Astrocyte of the hippocampus (primary cell): ENCODE measurements at regions not wholly inside any gene's neighbourhood (a gene's known extent, or its start where the extent isn't known, plus 50 kb on each side); places are given as distances from the start of the nearest gene placed in this dataset.

Experiments used
- DNase-seq: peaks from one replicate; pipeline ENCODE4 v3.0.0; 2011; ENCODE audit warnings: low read depth, low spot score

- no peak for DNase-seq
These were observed 469.1 kb upstream of the ARHGEF26 start for GRCh38 chr3:153652076-153652475.

- DNase-seq = no peak
These were observed 464.1 kb upstream of the ARHGEF26 start for GRCh38 chr3:153657046-153657445.

- no peak for DNase-seq
These were observed 463.7 kb upstream of the ARHGEF26 start for GRCh38 chr3:153657461-153657860.

- DNase-seq = no peak
These were observed 463.1 kb upstream of the ARHGEF26 start for GRCh38 chr3:153658136-153658535.

GRCh38 chr3:153666991-153667740, 454.0 kb upstream of the ARHGEF26 start:
- DNase-seq = peak; percentile 1

- DNase-seq = no peak
These were observed 451.7 kb upstream of the ARHGEF26 start for GRCh38 chr3:153669527-153669926.

GRCh38 chr3:153670577-153670976, 450.6 kb upstream of the ARHGEF26 start:
- DNase-seq = no peak

GRCh38 chr3:153673853-153674252, 447.3 kb upstream of the ARHGEF26 start:
- no peak for DNase-seq

- DNase-seq = no peak
These were observed 441.5 kb upstream of the ARHGEF26 start for GRCh38 chr3:153679714-153680113.

- no peak for DNase-seq
These were observed 440.7 kb upstream of the ARHGEF26 start for GRCh38 chr3:153680526-153680925.

GRCh38 chr3:153681057-153681456, 440.1 kb upstream of the ARHGEF26 start:
- no peak for DNase-seq

GRCh38 chr3:153688301-153689120, 432.7 kb upstream of the ARHGEF26 start:
- no peak for DNase-seq

GRCh38 chr3:153693207-153693606, 428.0 kb upstream of the ARHGEF26 start:
- DNase-seq = no peak

GRCh38 chr3:153702106-153702505, 419.1 kb upstream of the ARHGEF26 start:
- no peak for DNase-seq

GRCh38 chr3:153704115-153704514, 417.1 kb upstream of the ARHGEF26 start:
- no peak for DNase-seq

- no peak for DNase-seq
These were observed 414.5 kb upstream of the ARHGEF26 start for GRCh38 chr3:153706706-153707105.

- no peak for DNase-seq
These were observed 407.2 kb upstream of the ARHGEF26 start for GRCh38 chr3:153714016-153714415.

- DNase-seq = no peak
These were observed 406.5 kb upstream of the ARHGEF26 start for GRCh38 chr3:153714588-153715290.

- DNase-seq = no peak
These were observed 399.0 kb upstream of the ARHGEF26 start for GRCh38 chr3:153722157-153722556.

GRCh38 chr3:153731071-153731470, 390.1 kb upstream of the ARHGEF26 start:
- DNase-seq = no peak

GRCh38 chr3:153734777-153735551, 386.2 kb upstream of the ARHGEF26 start:
- DNase-seq = peak; percentile 28

GRCh38 chr3:153740109-153740508, 381.1 kb upstream of the ARHGEF26 start:
- DNase-seq = no peak
